ENCODE measurements at regions not wholly inside any gene's neighbourhood (a gene's known extent, or its start where the extent isn't known, plus 50 kb on each side); places are given as distances from the start of the nearest gene placed in this dataset.

GRCh38 chr4:104971462-104971861 lies 175.2 kb upstream of the TET2 start:
- no peaks in the 10 kb centered on the region for H4K20me1 ChIP-seq (replicated peaks in 1 of 2; ENCODE audit: control insufficient read depth in 1 of 2, insufficient read depth in 2 of 2, low read length in 2 of 2)
- H3K79me1 ChIP-seq (ENCODE audit: low read depth, low read length) = no peaks in the 10 kb centered on the region
- no peak overlapping the region for H3K4me3 ChIP-seq (ENCODE audit: extremely low read depth in 1 of 4, insufficient read depth in 2 of 4, low read depth in 3 of 4, low read length in 4 of 4)
- no peak overlapping the region for H2BK120ac ChIP-seq (replicated peaks; ENCODE audit: low read depth, low read length)
- FAIRE-seq (no peak), DNase-seq (ENCODE audit: low read depth in 1 of 2, low spot score in 2 of 2) (no peak)
- H2BK20ac ChIP-seq (ENCODE audit: low read length) = no peak overlapping the region
- ChIA-PET POLR2A (ENCODE audit: partially characterized antibody) (no interaction called here), CTCF (ENCODE audit: partially characterized antibody) (no interaction called here)
- no peaks in the 10 kb centered on the region; a peak in 1 of 4 replicates for H3K9me3 ChIP-seq (ENCODE audit: insufficient read depth in 2 of 2, low read depth in 1 of 2, low read length in 1 of 2)
- 97% methylated on average over 2 of the region's 2 CpGs; no CpG with 5 or more reads in 1 of the 2 experiments for WGBS, 2 experiments (ENCODE audit: extremely low coverage in 1 of 2, insufficient coverage in 1 of 2, insufficient read length in 1 of 2, insufficient replicate concordance in 2 of 2, low coverage in 1 of 2, low lambda C conversion rate in 2 of 2, missing lambda C conversion rate in 1 of 2)
- H3K36me3 ChIP-seq (ENCODE audit: control insufficient read depth in 2 of 4, insufficient read depth in 4 of 4, low read length in 3 of 4) = no peaks in the 10 kb centered on the region
- H4K91ac ChIP-seq (replicated peaks; ENCODE audit: insufficient read length, low read length) = no peak overlapping the region
- no peak overlapping the region for H3K9ac ChIP-seq (replicated peaks in 1 of 4; ENCODE audit: extremely low read depth in 1 of 4, low read depth in 3 of 4, low read length in 3 of 4)
- no peak overlapping the region for H2AK5ac ChIP-seq (ENCODE audit: low read depth, low read length)
- no peak overlapping the region for H3K18ac ChIP-seq (ENCODE audit: extremely low read depth, low read length)
- no peaks in the 10 kb centered on the region for H3K23me2 ChIP-seq (ENCODE audit: low read depth, low read length)
- no peaks in the 10 kb centered on the region for H3K79me2 ChIP-seq (ENCODE audit: control insufficient read depth in 1 of 2, insufficient read depth in 2 of 2, low read length in 2 of 2)
- no peak overlapping the region for H3K14ac ChIP-seq (ENCODE audit: insufficient read length)
- H4K8ac ChIP-seq (ENCODE audit: extremely low read depth, insufficient read depth, low read length) = no peak overlapping the region
- no peaks in the 10 kb centered on the region for H3K27me3 ChIP-seq (replicated peaks in 1 of 4; ENCODE audit: control insufficient read depth in 3 of 4, extremely low read depth in 1 of 4, insufficient read depth in 3 of 4, low read length in 3 of 4)
- no peak overlapping the region for H4K5ac ChIP-seq (ENCODE audit: insufficient read length, low read depth, low read length)
- H2AFZ ChIP-seq (ENCODE audit: low read length) = no peak overlapping the region
- no peak overlapping the region for H2BK12ac ChIP-seq (ENCODE audit: low read depth, low read length)
- no peaks in the 10 kb centered on the region; a peak in 1 of 7 replicates for H3K4me1 ChIP-seq (replicated peaks in 1 of 4; ENCODE audit: control insufficient read depth in 3 of 4, insufficient read depth in 4 of 4, low read length in 3 of 4)
- no peak overlapping the region for H3K4me2 ChIP-seq (ENCODE audit: insufficient read depth in 1 of 2, low read depth in 2 of 2, low read length in 2 of 2)
- no peak overlapping the region for H3K23ac ChIP-seq (ENCODE audit: insufficient read length)
- H2BK15ac ChIP-seq (ENCODE audit: low read length) = no peak overlapping the region
- no peak for TF ChIP-seq POLR2AphosphoS5 (IDR thresholded peaks at IDR 0.05; ENCODE audit: low read depth, low read length)
- TF ChIP-seq ATF2 (IDR thresholded peaks at IDR 0.05; ENCODE audit: low read length) = no peak
- no peak for TF ChIP-seq RXRA (IDR thresholded peaks at IDR 0.05; ENCODE audit: insufficient read depth, low read depth, low read length)
- H3K4ac ChIP-seq (replicated peaks; ENCODE audit: insufficient read length, low read depth, low read length) = no peak overlapping the region
- H2BK5ac ChIP-seq (ENCODE audit: low read depth, low read length) = no peak overlapping the region
- H3K27ac ChIP-seq (ENCODE audit: low read depth, low read length) = no peak overlapping the region
- H3K56ac ChIP-seq (replicated peaks; ENCODE audit: insufficient read length, low read depth, low read length) = no peak overlapping the region

Data from H1 (cell line).